ENCODE measurements at regions not wholly inside any gene's neighbourhood (a gene's known extent, or its start where the extent isn't known, plus 50 kb on each side); places are given as distances from the start of the nearest gene placed in this dataset.

GRCh38 chr5:92390657-92391056 lies 1007.5 kb upstream of the ARRDC3 start:
- TF ChIP-seq CTCF (IDR thresholded peaks at IDR 0.05; ENCODE audit: low read depth, low read length, missing control alignments): no peak

GRCh38 chr5:92380069-92380770 lies 997.1 kb upstream of the ARRDC3 start:
- no peak for DNase-seq (ENCODE audit: low read depth)

More at GRCh38 chr5:92390657-92391056, 1007.5 kb upstream of the ARRDC3 start:
- in situ Hi-C loops (cut with HindIII; ENCODE audit: low sequenced_read_pairs): no loop called here
- H3K4me3 ChIP-seq (ENCODE audit: low read depth, low read length): no peak overlapping the region
- no peak for DNase-seq (ENCODE audit: low read depth)

GRCh38 chr5:92378966-92379611 lies 996.0 kb upstream of the ARRDC3 start:
- no peak for TF ChIP-seq CTCF (IDR thresholded peaks at IDR 0.05; ENCODE audit: low read depth, low read length, missing control alignments)
- no peak overlapping the region for H3K4me3 ChIP-seq (ENCODE audit: low read depth, low read length)
- DNase-seq (ENCODE audit: low read depth): no peak
- in situ Hi-C loops (cut with HindIII; ENCODE audit: low sequenced_read_pairs): no loop called here

More at GRCh38 chr5:92380069-92380770, 997.1 kb upstream of the ARRDC3 start:
- no peak for TF ChIP-seq CTCF (IDR thresholded peaks at IDR 0.05; ENCODE audit: low read depth, low read length, missing control alignments)
- H3K4me3 ChIP-seq (ENCODE audit: low read depth, low read length): no peak overlapping the region
- in situ Hi-C loops (cut with HindIII; ENCODE audit: low sequenced_read_pairs): no loop called here

GRCh38 chr5:92374859-92375258 lies 991.7 kb upstream of the ARRDC3 start:
- H3K4me3 ChIP-seq (ENCODE audit: low read depth, low read length): no peak overlapping the region
- no peak for DNase-seq (ENCODE audit: low read depth)
- in situ Hi-C loops (cut with HindIII; ENCODE audit: low sequenced_read_pairs): no loop called here
- TF ChIP-seq CTCF (IDR thresholded peaks at IDR 0.05; ENCODE audit: low read depth, low read length, missing control alignments): no peak

GRCh38 chr5:92372766-92373165 lies 989.6 kb upstream of the ARRDC3 start:
- in situ Hi-C loops (cut with HindIII; ENCODE audit: low sequenced_read_pairs): no loop called here
- DNase-seq (ENCODE audit: low read depth): no peak
- no peak overlapping the region for H3K4me3 ChIP-seq (ENCODE audit: low read depth, low read length)
- no peak for TF ChIP-seq CTCF (IDR thresholded peaks at IDR 0.05; ENCODE audit: low read depth, low read length, missing control alignments)

- DNase-seq (ENCODE audit: low read depth): no peak
- in situ Hi-C loops (cut with HindIII; ENCODE audit: low sequenced_read_pairs): no loop called here
- H3K4me3 ChIP-seq (ENCODE audit: low read depth, low read length): no peak overlapping the region
- no peak for TF ChIP-seq CTCF (IDR thresholded peaks at IDR 0.05; ENCODE audit: low read depth, low read length, missing control alignments)
Observed at GRCh38 chr5:92371889-92372235, 988.7 kb upstream of the ARRDC3 start.

Measured in astrocyte of the cerebellum (primary cell).